Renal cortex interstitium (tissue), 11 donors: ENCODE measurements at regions not wholly inside any gene's neighbourhood (a gene's known extent, or its start where the extent isn't known, plus 50 kb on each side); places are given as distances from the start of the nearest gene placed in this dataset.
"Not testable (repeated sequence)": the region's sequence is repeated elsewhere in the genome, so short reads cannot be mapped to it uniquely, and the experiment has no call there.

Experiments used
- DNase-seq, 11 donors: peaks; one replicate each; pipeline ENCODE4 v3.0.0-alpha.2; 2013; ENCODE audit warnings: low read depth in 9 of 11, low spot score in 4 of 11; ENCODE audit errors: extremely low read depth in 1 of 11

DNA sequence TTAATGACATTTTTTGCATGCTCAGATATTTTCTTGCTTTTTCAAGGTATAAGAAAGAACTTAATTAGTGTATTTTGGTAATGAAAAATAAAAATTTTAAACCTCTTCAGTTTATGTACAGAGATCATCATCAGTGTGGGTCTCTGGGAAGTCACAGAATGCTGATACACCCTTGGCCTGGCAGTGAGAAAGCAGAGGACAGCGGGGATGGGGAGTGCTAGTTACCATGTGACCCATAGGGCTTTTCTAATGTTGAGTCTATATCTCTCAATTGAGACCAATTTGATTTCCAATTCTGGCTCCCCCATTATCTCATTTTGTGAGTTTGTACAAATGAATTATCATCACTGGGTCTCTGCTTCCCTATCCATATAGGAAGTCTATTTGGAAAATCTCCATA, 305.7 kb downstream of the CYRIA start:
- no peak for DNase-seq

DNA sequence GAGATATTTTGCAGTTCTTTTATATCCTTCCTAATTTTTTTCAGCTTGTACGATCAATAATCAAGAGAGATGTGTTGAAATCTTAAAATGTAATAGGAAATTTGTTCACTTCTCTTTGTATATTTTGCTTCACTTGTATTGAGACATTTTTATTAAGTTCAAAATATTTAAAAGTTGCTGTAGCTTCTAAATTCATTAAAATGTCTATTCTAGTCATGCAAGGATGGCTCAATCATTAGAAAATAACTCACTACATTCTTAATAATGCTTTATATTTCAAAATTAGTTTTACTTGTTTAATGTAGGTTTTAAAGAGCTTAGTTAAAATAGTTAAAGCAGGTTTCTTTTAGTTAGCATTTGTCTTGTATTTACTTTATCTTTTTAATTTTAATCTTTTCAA, 308.4 kb downstream of the CYRIA start:
- DNase-seq, result no peak

DNA sequence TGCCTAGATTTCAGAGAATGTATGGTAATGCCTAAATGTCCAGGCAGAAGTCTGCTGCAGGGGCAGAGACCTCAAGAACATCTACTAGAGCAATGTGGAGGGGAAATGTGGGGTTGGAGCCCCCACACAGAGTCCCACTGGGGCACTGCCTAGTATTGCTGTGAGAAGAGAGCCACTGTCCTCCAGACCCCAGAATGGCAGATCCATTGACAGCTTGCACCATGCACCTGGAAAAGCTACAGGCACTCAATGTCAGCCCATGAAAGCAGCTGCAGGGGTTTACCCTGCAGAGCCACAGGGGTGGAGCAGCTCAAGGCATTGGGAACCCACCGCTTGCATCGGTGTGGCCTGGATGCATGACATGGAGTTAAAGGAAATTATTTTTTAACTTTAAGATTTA, 314.1 kb downstream of the CYRIA start:
- no peak for DNase-seq

DNA sequence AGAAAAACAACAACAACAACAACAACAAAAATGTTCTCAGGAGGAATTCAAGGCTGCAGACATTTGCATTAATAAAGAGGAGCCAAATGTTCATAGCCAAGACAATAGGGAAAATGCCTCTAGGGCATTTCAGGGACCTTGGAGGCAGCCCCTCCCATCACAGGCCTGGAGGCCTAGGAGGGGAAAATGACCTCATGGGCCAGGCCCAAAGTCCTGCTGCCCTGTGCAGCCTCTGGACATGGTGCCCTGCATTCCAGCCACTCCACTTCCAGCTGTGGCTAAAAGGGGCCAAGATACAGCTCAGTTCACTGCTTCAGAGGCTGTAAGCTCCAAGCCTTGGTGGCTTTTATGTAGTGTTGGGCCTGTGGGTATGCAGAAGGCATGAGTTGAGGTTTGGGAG, 314.5 kb downstream of the CYRIA start:
- no peak for DNase-seq

DNA sequence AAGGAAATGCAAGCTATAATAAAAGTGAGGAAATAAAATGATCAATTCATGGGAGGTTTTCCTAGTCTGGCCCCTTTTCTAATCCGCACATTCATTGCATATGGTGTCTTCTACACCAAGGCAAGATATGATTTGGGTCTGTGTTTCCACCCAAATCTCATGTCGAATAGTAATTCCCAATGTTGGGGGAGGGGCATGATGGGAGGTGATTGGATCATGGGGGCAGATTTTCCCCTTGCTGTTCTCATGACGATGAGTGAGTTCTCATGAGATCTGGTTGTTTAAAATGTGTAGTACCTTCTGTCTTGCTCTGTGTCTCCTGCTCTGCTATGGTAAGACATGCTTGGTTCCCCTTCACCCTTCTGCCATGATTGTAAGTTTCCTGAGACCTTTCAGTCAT, 315.4 kb downstream of the CYRIA start:
- DNase-seq, result no peak

DNA sequence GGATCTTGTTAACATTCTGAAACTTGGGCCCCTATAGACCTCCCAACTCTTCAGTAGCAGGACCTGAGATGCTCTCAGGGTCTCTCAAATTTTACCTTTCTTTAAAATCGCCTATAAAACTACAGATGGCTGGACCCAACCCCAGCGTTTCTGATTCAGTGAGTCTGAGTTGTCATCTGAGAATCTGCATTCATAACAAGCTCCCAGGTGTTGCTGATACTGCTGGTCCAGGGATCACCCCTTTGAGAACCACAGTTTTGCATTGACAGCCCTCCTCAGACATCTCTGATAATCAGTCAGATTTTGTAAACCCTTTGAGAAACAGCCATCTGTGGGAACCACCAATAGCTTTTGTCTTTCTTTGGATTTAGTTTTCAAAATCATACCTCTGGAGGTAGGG, 315.8 kb downstream of the CYRIA start:
- no peak for DNase-seq

DNA sequence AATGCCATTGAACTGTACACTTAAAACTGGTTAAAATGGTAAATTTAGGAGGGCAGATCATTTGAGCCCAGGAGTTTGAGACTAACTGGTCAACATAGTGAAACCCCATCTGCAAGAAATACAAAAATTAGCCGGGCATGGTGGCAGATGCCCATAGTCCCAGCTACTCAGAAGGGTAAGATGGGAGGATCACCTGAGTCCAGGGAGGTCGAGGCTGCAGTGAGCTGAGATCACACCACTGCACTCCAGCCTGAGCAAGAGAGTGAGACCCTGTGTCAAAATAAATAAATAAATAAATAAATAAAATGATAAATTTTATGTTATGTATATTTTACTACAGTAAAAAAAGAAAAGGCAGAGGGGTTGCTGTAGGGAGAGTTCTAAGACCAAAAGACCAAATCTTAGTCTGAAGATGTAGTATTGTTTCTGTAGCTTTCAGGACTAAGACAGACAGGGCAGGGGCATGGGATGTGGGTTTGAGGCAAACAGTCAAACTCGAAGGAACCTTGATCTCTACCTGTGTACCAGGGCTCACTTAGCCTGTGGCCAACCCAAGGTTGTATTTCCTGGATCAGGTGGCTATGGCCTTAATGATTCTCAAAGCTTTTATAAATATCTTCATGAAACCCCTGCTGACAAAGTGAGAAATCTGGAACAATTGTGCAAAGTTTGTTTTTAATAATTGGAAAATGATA, 316.7 kb downstream of the CYRIA start:
- no peak for DNase-seq

DNA sequence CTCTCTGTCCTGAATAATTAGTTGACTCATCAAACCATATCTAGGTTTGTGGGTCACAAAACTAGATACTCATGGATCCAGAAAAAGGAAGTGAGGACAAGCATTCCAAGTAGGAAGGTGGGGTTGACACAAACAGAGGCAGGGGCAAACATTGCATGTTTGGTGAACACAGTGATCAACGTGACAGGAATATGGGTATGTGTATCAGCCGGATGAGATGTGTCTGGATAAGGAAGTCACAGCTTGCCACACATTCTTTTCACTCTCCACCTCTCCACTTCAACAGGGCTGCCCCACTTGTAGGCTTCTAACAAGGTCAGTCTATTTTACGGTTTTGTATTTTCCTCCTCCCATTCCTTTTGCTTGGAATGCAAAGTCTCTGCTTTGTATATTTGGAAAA, 319.0 kb downstream of the CYRIA start:
- no peak for DNase-seq

DNA sequence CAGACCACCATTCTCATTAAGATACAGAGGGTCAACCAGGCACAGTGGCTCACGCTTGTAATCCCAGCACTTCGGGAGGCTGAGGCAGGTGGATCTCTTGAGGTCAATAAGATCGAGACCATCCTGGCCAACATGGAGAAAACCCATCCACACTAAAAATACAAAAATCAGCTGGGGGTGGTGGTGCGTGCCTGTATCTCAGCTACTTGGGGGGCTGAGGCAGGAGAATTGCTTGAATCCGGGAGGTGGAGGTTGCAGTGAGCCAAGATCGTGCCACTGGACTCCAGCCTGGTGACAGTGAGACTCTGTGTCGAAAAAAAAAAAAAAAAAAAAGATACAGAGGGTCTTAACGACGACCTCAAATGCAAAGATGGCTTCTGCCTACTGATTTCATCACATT, 320.4 kb downstream of the CYRIA start:
- not testable (repeated sequence) for DNase-seq

DNA sequence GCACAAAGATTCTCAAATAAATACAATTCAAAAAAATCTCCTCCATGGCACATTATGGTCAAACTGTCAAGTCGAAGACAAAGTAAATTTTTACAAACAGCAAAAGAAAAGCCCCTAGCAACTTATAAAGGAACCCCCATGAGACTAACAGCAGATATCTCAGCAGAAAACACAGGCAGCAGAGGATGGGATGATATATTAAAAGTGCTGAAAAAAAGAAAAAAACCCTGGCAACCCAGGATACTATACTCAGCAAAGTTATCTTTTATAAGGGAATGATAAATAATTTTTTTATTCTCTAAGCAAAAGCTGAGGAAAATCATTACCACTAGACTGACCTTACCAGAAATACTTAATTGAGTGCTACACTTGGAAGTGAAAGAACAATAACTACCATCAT, 326.4 kb downstream of the CYRIA start:
- DNase-seq, result no peak

DNA sequence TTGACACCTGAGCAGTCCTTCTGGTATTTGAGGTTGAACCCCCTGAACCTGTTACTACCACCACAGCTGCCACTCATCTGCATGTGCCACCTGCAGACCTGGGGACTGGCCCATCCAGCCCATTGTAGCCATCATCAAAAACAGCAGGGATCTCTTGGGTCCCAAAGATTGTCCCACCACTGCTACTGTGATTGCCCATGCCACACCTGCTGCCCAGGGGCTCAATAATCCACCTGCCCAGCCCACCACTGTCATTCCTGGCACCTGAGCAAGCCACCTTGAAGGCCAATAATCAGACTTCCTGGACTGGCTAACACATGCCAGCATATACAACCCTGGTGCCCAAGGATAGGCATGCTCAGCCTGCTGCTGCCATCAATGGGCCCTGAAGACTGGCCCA, 327.6 kb downstream of the CYRIA start:
- DNase-seq, result no peak

DNA sequence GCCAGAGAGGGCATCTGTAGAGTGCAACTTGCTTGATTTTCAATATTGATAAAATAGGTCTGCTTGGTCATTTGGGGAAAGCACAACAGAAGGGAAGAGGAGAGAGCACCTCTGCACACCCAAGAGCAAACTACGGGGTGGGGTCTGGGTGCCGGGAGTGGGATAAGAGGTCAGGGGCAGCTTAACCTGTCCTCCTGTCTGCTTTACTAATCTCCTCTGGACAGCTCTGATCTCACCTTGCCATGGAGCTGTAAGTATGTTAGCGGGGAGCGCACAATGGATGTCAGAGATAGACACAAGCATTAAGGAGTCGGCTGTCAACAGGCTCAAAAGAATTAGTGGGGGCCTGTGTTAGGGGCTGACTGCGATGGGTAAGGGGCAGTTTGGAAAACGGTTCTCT, 328.7 kb downstream of the CYRIA start:
- no peak for DNase-seq

DNA sequence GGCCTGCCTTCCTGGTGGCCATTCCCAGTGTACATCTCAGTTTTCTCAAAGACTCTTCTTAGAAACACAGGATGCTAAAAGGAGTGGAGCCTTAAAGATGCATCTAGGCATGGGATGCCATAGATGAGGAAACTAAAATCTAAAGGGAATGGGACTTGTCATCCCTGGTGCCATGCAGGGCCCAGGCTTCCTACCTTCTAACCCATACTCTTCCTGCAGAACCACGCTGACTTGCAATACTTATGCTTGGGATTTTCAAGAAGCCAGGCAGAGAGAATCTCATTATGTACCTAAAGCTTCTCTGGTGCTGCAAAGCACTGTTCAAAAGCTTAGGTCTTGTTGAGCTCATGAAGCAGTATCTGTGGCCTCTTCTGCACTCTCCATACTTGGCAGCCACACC, 329.1 kb downstream of the CYRIA start:
- DNase-seq, result no peak

DNA sequence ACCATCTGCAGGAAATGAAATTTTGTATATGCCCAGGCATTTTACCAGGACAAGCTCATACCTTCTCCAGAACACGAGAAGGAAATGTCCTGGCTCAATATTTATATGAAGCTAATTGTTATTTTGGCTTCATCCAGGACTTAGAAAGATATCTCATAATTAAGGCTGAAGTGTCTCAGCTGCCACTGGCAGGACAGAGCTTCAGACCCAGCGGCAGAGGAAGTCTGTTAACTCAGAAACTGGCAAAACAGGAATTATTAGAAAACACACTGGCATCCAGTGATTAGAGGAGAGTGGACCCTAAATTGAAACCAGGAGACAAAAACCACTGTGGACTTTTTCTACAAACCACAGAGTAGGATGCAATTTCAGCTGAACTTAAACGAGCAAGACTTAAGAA, 329.7 kb downstream of the CYRIA start:
- DNase-seq, result no peak

DNA sequence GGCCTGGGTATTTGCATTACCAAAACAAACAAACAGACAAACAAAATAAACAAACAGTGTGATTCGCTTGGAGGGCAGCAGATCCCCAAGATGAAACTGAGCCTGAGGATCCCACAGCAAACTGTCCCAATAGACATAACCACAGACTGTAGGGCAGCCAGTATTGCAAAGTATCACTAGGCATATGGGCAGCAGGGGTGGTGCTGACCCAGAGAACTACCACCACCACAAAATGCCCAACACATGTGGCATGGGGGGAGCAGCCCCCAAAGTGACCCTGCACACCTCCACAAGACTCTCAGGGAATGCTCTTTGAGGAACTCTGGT, 330.1 kb downstream of the CYRIA start:
- no peak for DNase-seq

DNA sequence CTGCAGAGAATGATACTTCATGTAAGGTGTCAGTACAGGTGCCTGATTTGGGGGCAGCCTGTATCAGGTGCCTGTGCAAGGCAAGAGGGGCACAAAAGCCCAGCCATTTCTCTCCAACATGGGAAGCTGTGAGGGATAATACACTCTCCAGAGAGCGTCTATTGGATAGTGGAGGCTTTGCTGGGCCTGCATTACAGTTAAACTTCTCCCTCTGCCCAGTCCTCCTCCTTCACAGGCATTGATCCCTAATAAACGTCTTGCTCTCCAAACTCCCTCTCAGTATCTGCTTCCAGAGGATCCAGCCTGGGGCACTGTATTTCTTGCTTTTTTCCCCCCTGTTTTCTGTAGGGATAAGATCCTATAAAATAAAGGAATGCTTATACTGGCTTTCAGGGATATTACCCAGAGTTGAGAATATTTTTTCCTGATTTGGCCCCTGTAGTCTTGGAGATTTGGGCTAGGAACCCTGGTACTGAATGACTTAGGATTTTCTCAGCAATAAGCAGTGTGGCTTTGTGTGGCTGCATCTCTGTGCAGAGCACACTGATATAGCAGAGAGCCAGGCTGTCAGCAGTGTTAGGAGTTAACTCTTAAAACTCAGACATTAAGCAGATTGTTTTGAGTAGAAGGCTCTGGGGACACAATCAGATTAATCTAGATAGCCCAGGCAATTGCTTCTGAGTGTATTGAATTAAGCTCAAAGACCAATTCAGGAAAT, 330.6 kb downstream of the CYRIA start:
- DNase-seq, result no peak

DNA sequence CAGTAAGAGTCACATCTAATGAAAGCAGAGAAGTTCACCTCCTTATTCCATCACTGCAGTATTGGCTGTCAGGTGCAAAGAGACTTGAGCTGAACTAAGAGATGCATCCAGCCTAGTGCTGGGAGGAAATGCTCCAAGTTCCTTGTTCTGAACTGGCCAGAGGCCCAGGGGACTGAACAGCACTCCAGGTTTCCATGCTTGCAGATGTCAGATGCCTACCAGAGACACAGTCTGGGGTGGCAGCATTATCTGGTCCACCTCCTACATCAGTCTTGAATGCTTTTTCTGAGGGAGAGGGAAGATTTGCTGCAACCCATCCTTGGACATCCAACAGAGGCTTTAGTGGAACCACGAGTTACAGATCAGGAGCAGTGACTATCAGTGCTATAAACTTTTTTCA, 331.3 kb downstream of the CYRIA start:
- no peak for DNase-seq

DNA sequence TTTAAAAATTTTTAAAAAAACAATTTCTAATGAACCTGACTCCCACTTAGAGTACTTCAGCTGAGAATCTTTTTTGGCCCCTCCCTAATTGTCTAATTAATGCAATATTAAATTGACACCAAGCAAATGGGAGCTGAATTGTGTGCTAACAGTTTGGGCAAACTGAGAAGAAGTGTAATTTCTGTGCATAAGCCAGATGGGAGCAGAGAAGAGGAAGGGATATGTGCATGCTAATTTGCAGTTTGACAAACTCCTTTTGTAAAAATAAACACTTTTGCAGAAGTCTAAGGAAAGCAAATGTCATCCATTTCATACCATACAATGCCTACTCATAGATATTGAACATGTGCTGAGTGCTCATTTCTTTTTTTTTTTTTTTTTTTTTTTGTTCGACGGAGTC, 332.0 kb downstream of the CYRIA start:
- DNase-seq, result no peak

DNA sequence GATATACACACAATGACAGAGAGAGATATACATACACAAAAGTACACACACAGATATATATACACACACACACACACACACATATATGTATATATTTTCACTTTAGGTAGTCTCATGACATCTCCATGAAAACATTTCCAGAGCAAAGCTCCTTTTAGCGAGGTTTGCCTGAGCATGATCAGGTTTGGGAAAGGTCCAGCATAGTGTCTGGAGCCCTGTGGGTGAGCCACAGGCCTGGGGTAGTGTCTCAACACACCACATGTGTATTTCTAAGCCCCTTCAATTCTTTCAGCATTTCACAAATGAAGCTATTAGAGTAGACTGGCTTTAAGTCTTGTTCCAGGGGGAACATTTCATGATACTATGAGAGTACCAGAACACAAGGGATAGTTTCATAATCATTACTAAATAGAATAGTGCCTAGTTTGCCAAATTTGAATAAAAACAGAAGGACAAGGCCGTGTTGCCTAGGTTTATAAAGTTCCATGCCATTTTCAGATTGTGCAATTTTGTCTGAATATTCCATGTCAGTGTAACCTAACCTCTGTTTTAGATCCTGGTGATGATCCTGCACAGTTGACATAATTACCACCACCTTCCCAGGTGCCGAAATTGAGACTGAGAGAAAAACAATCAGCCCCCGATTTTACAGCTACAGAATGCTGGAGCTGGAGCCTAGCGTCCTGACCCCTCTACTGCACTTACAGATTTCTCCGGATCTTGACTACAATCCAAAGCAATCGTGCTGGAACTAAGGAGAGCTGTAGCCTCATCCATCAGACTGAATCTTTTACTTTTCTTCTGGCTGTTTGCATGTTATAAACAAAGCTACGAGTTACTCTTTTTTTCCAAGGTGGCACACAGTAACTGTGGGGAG, 332.7 kb downstream of the CYRIA start:
- no peak for DNase-seq

DNA sequence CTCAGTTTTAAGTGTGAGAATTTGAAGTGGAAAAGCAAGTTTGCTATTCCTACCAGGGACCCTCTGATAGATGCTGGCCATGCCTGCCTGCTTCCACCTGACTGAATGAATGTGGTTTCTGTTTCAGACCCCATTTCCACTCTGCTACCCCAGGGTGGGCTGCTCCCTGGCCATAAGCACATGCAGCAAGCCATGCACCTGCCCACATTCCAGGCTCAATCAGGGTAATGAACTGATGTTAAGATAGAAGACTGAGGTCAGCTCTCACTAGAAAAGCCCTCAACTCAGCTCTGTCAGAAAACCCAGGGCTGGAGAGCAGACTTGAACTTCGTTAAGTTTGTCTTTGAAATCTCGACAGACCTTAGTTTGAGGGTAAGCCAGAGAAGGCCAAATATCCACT, 333.9 kb downstream of the CYRIA start:
- no peak for DNase-seq
